ENCODE measurements at regions not wholly inside any gene's neighbourhood (a gene's known extent, or its start where the extent isn't known, plus 50 kb on each side); places are given as distances from the start of the nearest gene placed in this dataset.
"Not testable (repeated sequence)": the region's sequence is repeated elsewhere in the genome, so short reads cannot be mapped to it uniquely, and the experiment has no call there.

DNA sequence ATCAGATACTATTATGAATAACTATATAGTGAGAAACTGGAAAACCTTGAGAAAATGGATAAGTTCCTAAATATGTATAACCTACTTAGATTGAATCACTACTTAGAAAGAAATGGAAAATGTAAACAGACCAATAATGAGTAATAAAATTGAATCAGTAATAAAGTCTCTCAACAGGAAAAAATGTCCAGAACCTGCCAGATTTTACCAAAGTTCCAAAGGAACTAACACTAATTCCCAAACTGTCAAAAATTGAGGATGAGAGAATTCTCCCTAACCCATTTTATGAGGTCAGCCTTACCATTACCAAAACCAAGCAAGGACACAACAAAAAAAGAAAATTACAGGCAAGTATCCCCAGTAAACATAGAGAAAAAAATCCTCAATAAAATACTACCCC lies 272.0 kb downstream of the RPAP3 start:
- H3K4me3 ChIP-seq, result no peak overlapping the region
- H3K9me3 ChIP-seq, result peaks cover 0 to 7% of the 10 kb centered on the region in 2 donors
- TF ChIP-seq, protein P1, sequence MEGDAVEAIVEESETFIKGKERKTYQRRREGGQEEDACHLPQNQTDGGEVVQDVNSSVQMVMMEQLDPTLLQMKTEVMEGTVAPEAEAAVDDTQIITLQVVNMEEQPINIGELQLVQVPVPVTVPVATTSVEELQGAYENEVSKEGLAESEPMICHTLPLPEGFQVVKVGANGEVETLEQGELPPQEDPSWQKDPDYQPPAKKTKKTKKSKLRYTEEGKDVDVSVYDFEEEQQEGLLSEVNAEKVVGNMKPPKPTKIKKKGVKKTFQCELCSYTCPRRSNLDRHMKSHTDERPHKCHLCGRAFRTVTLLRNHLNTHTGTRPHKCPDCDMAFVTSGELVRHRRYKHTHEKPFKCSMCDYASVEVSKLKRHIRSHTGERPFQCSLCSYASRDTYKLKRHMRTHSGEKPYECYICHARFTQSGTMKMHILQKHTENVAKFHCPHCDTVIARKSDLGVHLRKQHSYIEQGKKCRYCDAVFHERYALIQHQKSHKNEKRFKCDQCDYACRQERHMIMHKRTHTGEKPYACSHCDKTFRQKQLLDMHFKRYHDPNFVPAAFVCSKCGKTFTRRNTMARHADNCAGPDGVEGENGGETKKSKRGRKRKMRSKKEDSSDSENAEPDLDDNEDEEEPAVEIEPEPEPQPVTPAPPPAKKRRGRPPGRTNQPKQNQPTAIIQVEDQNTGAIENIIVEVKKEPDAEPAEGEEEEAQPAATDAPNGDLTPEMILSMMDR (IDR thresholded peaks at IDR 0.05), result no peak
- H3K36me3 ChIP-seq, result no peaks in the 10 kb centered on the region
- no peak overlapping the region for H3K27ac ChIP-seq
- DNase-seq (ENCODE audit: low spot score), result no peak
- H3K27me3 ChIP-seq, result no peaks in the 10 kb centered on the region
- H3K4me1 ChIP-seq, result no peaks in the 10 kb centered on the region

GRCh38 chr12:47426678-47427309 lies 279.0 kb downstream of the RPAP3 start:
- not testable (repeated sequence) for H3K27me3 ChIP-seq; H3K36me3 ChIP-seq; H3K4me1 ChIP-seq; H3K4me3 ChIP-seq; H3K9me3 ChIP-seq; DNase-seq (ENCODE audit: low spot score); H3K27ac ChIP-seq

- Histone ChIP-seq H3K27me3 (no peaks in the 10 kb centered on the region), H3K27ac (no peak overlapping the region), H3K4me3 (no peak overlapping the region), H3K36me3 (no peaks in the 10 kb centered on the region), H3K4me1 (no peaks in the 10 kb centered on the region), H3K9me3 (no peaks in the 10 kb centered on the region)
- TF ChIP-seq, protein P1 (IDR thresholded peaks at IDR 0.05), result no peak
- DNase-seq (ENCODE audit: low spot score), result no peak
Measured at GRCh38 chr12:47422611-47423010, 283.2 kb downstream of the RPAP3 start.

DNA sequence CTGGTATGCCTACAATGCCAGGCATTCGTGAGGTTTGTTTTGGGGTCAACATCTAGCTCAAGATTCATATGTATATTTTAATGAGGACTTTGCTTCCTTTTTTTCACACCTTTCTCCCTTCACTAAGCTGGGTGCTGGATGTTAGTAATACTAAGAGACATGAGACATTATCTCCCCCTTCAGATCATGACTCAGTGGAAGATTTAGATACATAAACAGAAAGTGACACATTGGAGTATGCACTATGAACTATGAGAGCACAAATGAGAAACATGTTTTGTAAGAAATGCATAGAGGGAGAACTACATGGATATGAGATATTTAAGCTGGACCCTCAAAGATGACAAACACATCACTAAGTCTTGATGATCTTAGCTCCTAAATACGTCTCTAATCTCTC lies 286.3 kb downstream of the RPAP3 start:
- Histone ChIP-seq H3K4me1 (no peaks in the 10 kb centered on the region), H3K4me3 (no peak overlapping the region), H3K27ac (no peak overlapping the region), H3K27me3 (no peaks in the 10 kb centered on the region), H3K36me3 (no peaks in the 10 kb centered on the region), H3K9me3 (no peaks in the 10 kb centered on the region)
- no peak for DNase-seq (ENCODE audit: low spot score)
- TF ChIP-seq, protein P1 (IDR thresholded peaks at IDR 0.05), result no peak

DNA sequence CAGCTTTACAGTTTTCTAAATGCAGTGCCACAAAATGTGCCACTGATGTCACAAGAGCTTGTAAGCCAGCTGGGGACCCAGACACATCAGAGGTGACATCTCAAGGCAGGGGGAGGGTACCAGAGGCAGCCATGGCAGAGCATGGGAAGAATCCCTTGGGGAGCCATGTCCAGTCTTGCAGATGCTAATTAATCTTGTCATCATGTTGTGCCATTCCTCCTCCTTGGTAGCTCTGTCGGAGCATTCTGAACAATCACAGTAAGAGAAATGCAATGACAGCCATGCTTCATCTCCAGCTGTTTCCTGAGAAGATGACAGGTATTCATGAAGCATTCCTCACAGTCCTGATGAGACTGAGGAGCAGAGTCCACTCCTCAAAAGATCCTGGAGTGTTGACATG lies 287.9 kb downstream of the RPAP3 start:
- Histone ChIP-seq H3K36me3 (no peaks in the 10 kb centered on the region), H3K27me3 (no peaks in the 10 kb centered on the region), H3K27ac (no peak overlapping the region), H3K4me1 (no peaks in the 10 kb centered on the region), H3K9me3 (no peaks in the 10 kb centered on the region), H3K4me3 (no peak overlapping the region)
- no peak for DNase-seq (ENCODE audit: low spot score)
- TF ChIP-seq, protein P1 (IDR thresholded peaks at IDR 0.05), result no peak

DNA sequence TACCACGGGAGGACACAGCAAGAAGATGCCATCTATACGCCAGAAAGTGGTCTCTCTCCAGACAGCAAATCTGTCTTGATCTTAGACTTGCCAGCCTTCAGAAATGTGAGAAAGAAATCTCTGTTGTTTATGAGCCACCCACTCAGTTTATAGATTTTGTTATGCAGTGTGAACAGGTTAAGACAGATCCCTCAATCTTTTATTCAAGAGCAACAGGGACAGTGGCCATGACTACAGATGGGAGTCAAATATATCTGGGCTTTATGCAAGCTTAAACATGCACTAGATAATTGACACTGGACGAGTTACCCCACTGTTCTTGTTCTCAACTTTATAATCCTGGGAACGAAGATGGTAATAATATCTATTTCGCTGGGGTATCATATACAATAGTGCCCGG lies 288.7 kb downstream of the RPAP3 start:
- TF ChIP-seq, protein P1 (IDR thresholded peaks at IDR 0.05), result no peak
- Histone ChIP-seq H3K9me3 (no peaks in the 10 kb centered on the region), H3K27me3 (no peaks in the 10 kb centered on the region), H3K4me1 (no peaks in the 10 kb centered on the region), H3K4me3 (no peak overlapping the region), H3K27ac (no peak overlapping the region), H3K36me3 (no peaks in the 10 kb centered on the region)
- DNase-seq (ENCODE audit: low spot score), result no peak
